Astrocyte (in vitro differentiated cells and primary cell): ENCODE measurements at regions not wholly inside any gene's neighbourhood (a gene's known extent, or its start where the extent isn't known, plus 50 kb on each side); places are given as distances from the start of the nearest gene placed in this dataset.
"Not testable (repeated sequence)": the region's sequence is repeated elsewhere in the genome, so short reads cannot be mapped to it uniquely, and the experiment has no call there.

Experiments
- CTCF ChIP-seq: IDR thresholded peaks from 2 replicates; pipeline ENCODE4 v1.5.1; 2011; ENCODE audit warnings: low read depth, mild to moderate bottlenecking, inconsistent platforms, low read length, moderate library complexity; ENCODE audit not compliant: insufficient read depth
- EZH2 ChIP-seq: IDR thresholded peaks from 2 replicates; pipeline ENCODE4 v1.6.1; 2012; ENCODE audit warnings: mild to moderate bottlenecking, low read length, inconsistent platforms; ENCODE audit not compliant: insufficient read depth

GRCh38 chr9:62863867-62864266 lies 1674.0 kb downstream of the SPATA31A7 start:
- not testable (repeated sequence) for TF ChIP-seq EZH2, CTCF
